Left lung (tissue), 4 donors: ENCODE measurements at regions not wholly inside any gene's neighbourhood (a gene's known extent, or its start where the extent isn't known, plus 50 kb on each side); places are given as distances from the start of the nearest gene placed in this dataset.
"Not testable (repeated sequence)": the region's sequence is repeated elsewhere in the genome, so short reads cannot be mapped to it uniquely, and the experiment has no call there.

ENCODE experiments used
- ATAC-seq: fragments of 200-7000 bp; cut with Tn5 transposase; one replicate; pipeline ENCODE4 v1.9.1; 2020; ENCODE audit warnings: moderate library complexity
- DNase-seq, 4 donors: peaks; one replicate each; pipeline ENCODE4 v3.0.0-alpha.2; 2013 to 2020
- H3K27ac ChIP-seq, 2 donors: fragments of 200-600 bp; sonication (generic) in 1 of 2; one replicate each; pipeline versions ENCODE4 v1.5.0 to v1.8.0; 2020 to 2021
- H3K27me3 ChIP-seq, 2 donors: fragments of 200-600 bp; sonication (generic) in 1 of 2; one replicate each; pipeline versions ENCODE4 v1.5.0 to v1.8.0; 2020 to 2021
- H3K36me3 ChIP-seq, 2 donors: fragments of 200-600 bp; sonication (generic) in 1 of 2; one replicate each; pipeline versions ENCODE4 v1.5.0 to v1.8.0; 2020 to 2021
- H3K4me1 ChIP-seq, 2 donors: fragments of 200-600 bp; one replicate each; pipeline ENCODE4 v1.8.0; 2021
- H3K4me3 ChIP-seq, 2 donors: fragments of 200-600 bp; sonication (generic) in 1 of 2; one replicate each; pipeline versions ENCODE4 v1.5.0 to v1.8.0; 2020 to 2021; ENCODE audit warnings: mild to moderate bottlenecking in 1 of 2
- H3K9me3 ChIP-seq, 2 donors: fragments of 200-600 bp; sonication (generic) in 1 of 2; one replicate each; pipeline versions ENCODE4 v1.5.0 to v1.8.0; 2020 to 2021
- intact Hi-C, 2 donors: fragments of 100-400 bp; cut with DNase I; formaldehyde crosslinking; loops; one replicate each; pipeline versions ENCODE4 v1.11.2 to v1.14.2; 2022
- TF ChIP-seq, protein P1 (sequence below), 2 donors: fragments of 200-600 bp; sonication (generic) in 1 of 2; IDR thresholded peaks; one replicate each; pipeline versions ENCODE4 v1.5.0 to v1.8.0; 2021; ENCODE audit warnings: antibody characterized with exemption in 2 of 2
- donor health status: DM: no; HTN: yes; CAD: no.
- donor health status: DM: no; HTN: no; CAD: no.

DNA sequence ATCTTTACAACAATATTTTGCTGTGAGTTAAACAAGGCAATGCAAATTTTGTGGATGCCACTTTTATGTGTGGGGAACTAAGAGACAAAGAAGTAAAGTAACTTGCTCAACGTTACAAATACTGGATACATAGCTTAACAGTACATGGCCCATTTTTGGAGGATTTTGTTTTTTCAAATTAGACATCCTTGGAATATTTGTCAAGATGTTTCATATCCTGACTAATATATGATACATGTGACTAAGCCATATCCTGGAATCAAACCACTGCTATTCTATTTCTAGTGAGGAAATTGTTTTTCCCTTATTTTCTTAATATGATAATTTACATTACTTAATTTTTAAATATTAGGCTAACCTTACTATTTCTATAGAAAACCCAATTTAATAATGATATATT lies 529.8 kb downstream of the DMRTA1 start:
- H3K9me3 ChIP-seq = no peaks in the 10 kb centered on the region
- DNase-seq = no peak
- H3K36me3 ChIP-seq = no peaks in the 10 kb centered on the region
- H3K27ac ChIP-seq = no peak overlapping the region
- intact Hi-C loops = no loop called here
- ATAC-seq = no peak
- TF ChIP-seq, protein P1, sequence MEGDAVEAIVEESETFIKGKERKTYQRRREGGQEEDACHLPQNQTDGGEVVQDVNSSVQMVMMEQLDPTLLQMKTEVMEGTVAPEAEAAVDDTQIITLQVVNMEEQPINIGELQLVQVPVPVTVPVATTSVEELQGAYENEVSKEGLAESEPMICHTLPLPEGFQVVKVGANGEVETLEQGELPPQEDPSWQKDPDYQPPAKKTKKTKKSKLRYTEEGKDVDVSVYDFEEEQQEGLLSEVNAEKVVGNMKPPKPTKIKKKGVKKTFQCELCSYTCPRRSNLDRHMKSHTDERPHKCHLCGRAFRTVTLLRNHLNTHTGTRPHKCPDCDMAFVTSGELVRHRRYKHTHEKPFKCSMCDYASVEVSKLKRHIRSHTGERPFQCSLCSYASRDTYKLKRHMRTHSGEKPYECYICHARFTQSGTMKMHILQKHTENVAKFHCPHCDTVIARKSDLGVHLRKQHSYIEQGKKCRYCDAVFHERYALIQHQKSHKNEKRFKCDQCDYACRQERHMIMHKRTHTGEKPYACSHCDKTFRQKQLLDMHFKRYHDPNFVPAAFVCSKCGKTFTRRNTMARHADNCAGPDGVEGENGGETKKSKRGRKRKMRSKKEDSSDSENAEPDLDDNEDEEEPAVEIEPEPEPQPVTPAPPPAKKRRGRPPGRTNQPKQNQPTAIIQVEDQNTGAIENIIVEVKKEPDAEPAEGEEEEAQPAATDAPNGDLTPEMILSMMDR (IDR thresholded peaks at IDR 0.05) = no peak
- no peaks in the 10 kb centered on the region for H3K4me1 ChIP-seq
- no peaks in the 10 kb centered on the region for H3K27me3 ChIP-seq
- no peak overlapping the region for H3K4me3 ChIP-seq

DNA sequence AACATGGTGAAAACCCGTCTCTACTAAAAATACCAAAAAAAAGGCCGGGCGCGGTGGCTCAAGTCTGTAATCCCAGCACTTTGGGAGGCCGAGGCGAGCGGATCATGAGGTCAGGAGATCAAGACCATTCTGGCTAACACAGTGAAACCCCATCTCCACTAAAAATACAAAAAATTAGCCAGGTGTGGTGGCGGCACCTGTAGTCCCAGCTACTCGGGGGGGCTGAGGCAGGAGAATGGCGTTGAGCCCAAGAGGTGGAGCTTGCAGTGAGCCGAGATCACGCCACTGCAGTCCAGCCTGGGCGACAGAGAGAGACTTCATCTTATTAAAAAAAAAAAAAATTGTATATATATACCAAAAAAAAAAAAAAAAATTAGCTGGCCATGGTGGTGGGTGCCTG lies 533.8 kb downstream of the DMRTA1 start:
- H3K4me3 ChIP-seq, H3K4me1 ChIP-seq, H3K27ac ChIP-seq, ATAC-seq, H3K27me3 ChIP-seq, H3K9me3 ChIP-seq, H3K36me3 ChIP-seq, intact Hi-C loops, DNase-seq: not testable (repeated sequence)

DNA sequence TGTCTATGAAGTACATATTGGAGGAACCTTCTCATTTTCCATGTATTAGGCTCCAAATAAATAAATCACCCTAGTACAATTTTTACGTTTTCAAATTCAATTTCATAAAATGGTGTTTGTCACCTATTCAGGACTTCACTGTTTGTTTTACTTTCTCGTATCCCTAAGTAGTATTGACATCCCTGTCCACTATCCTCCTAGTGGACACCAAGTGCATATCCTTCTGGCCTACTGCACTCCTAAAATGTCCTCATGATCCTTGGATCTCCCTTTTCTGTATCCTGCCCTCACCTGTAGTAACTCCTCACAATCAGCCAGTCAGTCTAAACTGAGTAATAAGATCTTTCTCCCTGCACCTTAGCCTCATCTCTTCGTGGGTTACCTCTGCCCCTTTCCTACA lies 539.9 kb downstream of the DMRTA1 start:
- Histone ChIP-seq H3K27ac (no peak overlapping the region), H3K4me1 (no peaks in the 10 kb centered on the region), H3K36me3 (no peaks in the 10 kb centered on the region), H3K27me3 (no peaks in the 10 kb centered on the region), H3K4me3 (no peak overlapping the region), H3K9me3 (no peaks in the 10 kb centered on the region)
- DNase-seq = no peak
- intact Hi-C loops = no loop called here
- ATAC-seq = no peak
- TF ChIP-seq, protein P1 (IDR thresholded peaks at IDR 0.05) = no peak

DNA sequence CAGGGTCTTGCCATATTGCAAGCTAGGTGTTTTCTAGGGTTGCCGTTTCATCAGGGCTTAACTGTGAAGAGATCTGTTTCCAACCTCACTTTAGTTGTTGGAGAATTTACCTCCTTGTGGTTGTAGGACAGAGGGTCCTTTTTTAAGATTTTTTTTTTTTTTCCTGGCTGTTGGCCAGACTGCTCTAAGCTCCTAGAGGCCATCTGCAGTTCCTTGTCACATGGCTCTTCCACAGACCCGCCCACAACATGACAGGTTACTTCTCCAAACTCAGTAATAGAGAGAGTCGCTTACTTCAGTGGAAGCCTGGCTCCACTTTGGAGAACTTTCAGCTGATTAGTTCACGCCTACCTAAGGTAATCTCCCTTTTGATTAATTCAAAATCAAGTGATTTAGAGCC lies 543.7 kb downstream of the DMRTA1 start:
- TF ChIP-seq, protein P1 (IDR thresholded peaks at IDR 0.05) = no peak
- Histone ChIP-seq H3K36me3 (no peaks in the 10 kb centered on the region), H3K4me1 (no peaks in the 10 kb centered on the region), H3K9me3 (no peaks in the 10 kb centered on the region), H3K4me3 (no peak overlapping the region), H3K27ac (no peak overlapping the region), H3K27me3 (no peaks in the 10 kb centered on the region)
- ATAC-seq (no peak), DNase-seq (no peak)
- intact Hi-C loops = no loop called here

DNA sequence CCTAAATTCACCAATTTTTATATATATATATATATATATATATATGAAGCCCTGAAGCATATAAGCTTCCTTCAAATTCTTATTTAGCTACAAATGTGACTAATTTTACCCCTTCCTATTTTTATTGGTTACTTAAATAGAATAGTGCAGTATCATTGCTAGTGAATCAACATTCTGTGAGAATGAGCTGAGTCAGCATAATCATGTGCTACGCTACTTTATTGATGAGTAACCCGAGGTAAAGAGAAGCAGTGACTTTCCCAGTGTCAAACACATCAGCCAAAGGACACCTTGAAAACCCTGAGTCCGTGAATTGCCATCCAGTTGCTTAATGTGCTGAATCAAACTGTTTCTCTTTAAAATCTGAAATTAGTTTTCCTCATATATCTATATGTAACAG lies 546.2 kb downstream of the DMRTA1 start:
- TF ChIP-seq, protein P1 (IDR thresholded peaks at IDR 0.05) = no peak
- Histone ChIP-seq H3K27ac (no peak overlapping the region), H3K4me1 (no peaks in the 10 kb centered on the region), H3K27me3 (no peaks in the 10 kb centered on the region), H3K36me3 (no peaks in the 10 kb centered on the region), H3K4me3 (no peak overlapping the region), H3K9me3 (peaks cover 0 to 14% of the 10 kb centered on the region in 2 donors)
- intact Hi-C loops = no loop called here
- ATAC-seq = no peak
- DNase-seq = no peak

DNA sequence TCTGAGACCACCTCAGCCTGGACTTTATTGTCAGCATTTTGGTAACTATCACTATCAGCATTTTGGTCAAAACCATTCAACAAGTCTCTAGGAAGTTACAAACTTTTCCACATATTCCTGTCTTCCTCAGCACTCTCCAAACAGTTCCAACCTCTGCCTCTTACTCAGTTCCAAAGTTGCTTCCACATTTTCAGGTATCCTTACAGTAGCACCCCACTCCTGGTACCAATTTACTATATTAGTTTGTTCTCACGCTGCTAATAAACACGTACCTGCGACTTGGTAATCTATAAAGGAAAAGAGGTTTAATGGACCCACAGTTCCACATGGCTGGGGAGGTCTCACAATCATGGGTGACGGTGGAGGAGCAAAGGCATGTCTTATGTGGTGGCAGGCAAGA lies 551.3 kb downstream of the DMRTA1 start:
- Histone ChIP-seq H3K27ac (no peak overlapping the region), H3K27me3 (no peaks in the 10 kb centered on the region), H3K4me1 (no peaks in the 10 kb centered on the region), H3K9me3 (peaks cover 0 to 30% of the 10 kb centered on the region in 2 donors), H3K4me3 (no peak overlapping the region), H3K36me3 (no peaks in the 10 kb centered on the region)
- DNase-seq (no peak), ATAC-seq (no peak)
- intact Hi-C loops = no loop called here
- TF ChIP-seq, protein P1 (IDR thresholded peaks at IDR 0.05) = no peak
